Vagina (tissue), 2 donors: ENCODE measurements at regions not wholly inside any gene's neighbourhood (a gene's known extent, or its start where the extent isn't known, plus 50 kb on each side); places are given as distances from the start of the nearest gene placed in this dataset.

Source experiments
- POLR2A ChIP-seq, 2 donors: fragments of 450-650 bp; IDR thresholded peaks; one replicate each; pipeline ENCODE4 v1.6.1; 2017; ENCODE audit warnings: antibody characterized with exemption in 2 of 2, mild to moderate bottlenecking in 2 of 2, moderate library complexity in 2 of 2
- POLR2AphosphoS5 ChIP-seq, 2 donors: sonication (generic); formaldehyde crosslinking; IDR thresholded peaks; one replicate each; pipeline ENCODE4 v1.9.0; 2017; ENCODE audit warnings: antibody characterized with exemption in 2 of 2, mild to moderate bottlenecking in 2 of 2, low read depth in 1 of 2; ENCODE audit not compliant: insufficient read depth in 1 of 2
- TF ChIP-seq, protein P1 (sequence below), 3 experiments: fragments of 450-650 bp in 2 of 3; fragments of 200-600 bp in 1 of 3; sonication (generic) in 1 of 3; IDR thresholded peaks; one replicate each; pipeline ENCODE4 v1.5.1; 2017 to 2019; ENCODE audit warnings: antibody characterized with exemption in 3 of 3, mild to moderate bottlenecking in 2 of 3, moderate library complexity in 2 of 3

DNA sequence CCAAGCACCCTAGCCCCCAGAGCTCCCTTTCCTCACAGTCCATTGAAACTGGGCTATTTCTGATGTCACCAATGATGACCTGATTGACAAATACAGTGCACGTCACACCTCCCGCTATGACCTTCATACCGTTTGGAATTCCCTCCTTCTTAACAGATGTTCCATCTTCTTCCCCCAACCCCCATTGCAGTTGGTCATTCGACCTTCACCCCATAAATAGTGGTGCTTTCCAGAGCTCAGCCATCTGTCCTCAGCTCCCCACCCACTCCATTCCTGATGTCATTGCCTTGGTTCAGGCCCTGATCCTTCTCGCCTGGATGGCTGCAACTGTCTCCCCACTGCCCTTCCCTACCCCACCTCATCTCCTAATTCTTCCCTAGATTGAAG, 198.5 kb downstream of the SOD2 start:
- TF ChIP-seq, protein P1, sequence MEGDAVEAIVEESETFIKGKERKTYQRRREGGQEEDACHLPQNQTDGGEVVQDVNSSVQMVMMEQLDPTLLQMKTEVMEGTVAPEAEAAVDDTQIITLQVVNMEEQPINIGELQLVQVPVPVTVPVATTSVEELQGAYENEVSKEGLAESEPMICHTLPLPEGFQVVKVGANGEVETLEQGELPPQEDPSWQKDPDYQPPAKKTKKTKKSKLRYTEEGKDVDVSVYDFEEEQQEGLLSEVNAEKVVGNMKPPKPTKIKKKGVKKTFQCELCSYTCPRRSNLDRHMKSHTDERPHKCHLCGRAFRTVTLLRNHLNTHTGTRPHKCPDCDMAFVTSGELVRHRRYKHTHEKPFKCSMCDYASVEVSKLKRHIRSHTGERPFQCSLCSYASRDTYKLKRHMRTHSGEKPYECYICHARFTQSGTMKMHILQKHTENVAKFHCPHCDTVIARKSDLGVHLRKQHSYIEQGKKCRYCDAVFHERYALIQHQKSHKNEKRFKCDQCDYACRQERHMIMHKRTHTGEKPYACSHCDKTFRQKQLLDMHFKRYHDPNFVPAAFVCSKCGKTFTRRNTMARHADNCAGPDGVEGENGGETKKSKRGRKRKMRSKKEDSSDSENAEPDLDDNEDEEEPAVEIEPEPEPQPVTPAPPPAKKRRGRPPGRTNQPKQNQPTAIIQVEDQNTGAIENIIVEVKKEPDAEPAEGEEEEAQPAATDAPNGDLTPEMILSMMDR (IDR thresholded peaks at IDR 0.05), result no peak
- TF ChIP-seq POLR2A (IDR thresholded peaks at IDR 0.05), result no peak
- TF ChIP-seq POLR2AphosphoS5 (IDR thresholded peaks at IDR 0.05; ENCODE audit: insufficient read depth in 1 of 2, low read depth in 1 of 2), result no peak
